GM12878 (cell line): ENCODE measurements at regions not wholly inside any gene's neighbourhood (a gene's known extent, or its start where the extent isn't known, plus 50 kb on each side); places are given as distances from the start of the nearest gene placed in this dataset.

ENCODE experiments used
- ATF7 ChIP-seq: fragments of 450-650 bp; IDR thresholded peaks from 2 replicates; pipeline ENCODE4 v1.6.1; 2016; ENCODE audit warnings: low read depth, mild to moderate bottlenecking
- CHD4 ChIP-seq: fragments of 200-600 bp; sonication (generic); IDR thresholded peaks from 2 replicates; pipeline ENCODE4 v1.6.1; 2016; ENCODE audit warnings: mild to moderate bottlenecking
- JUNB ChIP-seq: IDR thresholded peaks from 2 replicates; pipeline ENCODE4 v1.6.1; 2016; ENCODE audit warnings: antibody characterized with exemption, mild to moderate bottlenecking
- KAT2A ChIP-seq: conservative IDR thresholded peaks from 2 replicates; pipeline ENCODE4 v1.6.1; 2011; ENCODE audit warnings: low read depth, low read length; ENCODE audit not compliant: control insufficient read depth
- PRDM15 ChIP-seq: fragments of 450-650 bp; formaldehyde crosslinking; IDR thresholded peaks from 2 replicates; pipeline ENCODE4 v1.4.0; 2020; ENCODE audit warnings: mild to moderate bottlenecking, moderate library complexity
- RELA ChIP-seq: fragments of 450-650 bp; IDR thresholded peaks from 2 replicates; pipeline ENCODE4 v1.8.0; 2014; ENCODE audit warnings: borderline replicate concordance; ENCODE audit not compliant: partially characterized antibody
- SKIL ChIP-seq: fragments of 450-650 bp; IDR thresholded peaks from 2 replicates; pipeline ENCODE4 v1.6.1; 2017; ENCODE audit warnings: mild to moderate bottlenecking, low read depth, inconsistent platforms; ENCODE audit not compliant: poor library complexity, severe bottlenecking
- STAT1 ChIP-seq: fragments of 450-650 bp; conservative IDR thresholded peaks from 2 replicates; pipeline ENCODE4 v1.6.1; 2014; ENCODE audit warnings: antibody characterized with exemption, mild to moderate bottlenecking
- TCF3 ChIP-seq: IDR thresholded peaks from 2 replicates; pipeline ENCODE4 v1.6.1; 2012; ENCODE audit warnings: low read depth, mild to moderate bottlenecking, low read length, borderline replicate concordance; ENCODE audit not compliant: insufficient read depth
- TF ChIP-seq, protein P1 (sequence below): fragments of 450-650 bp; IDR thresholded peaks from 2 replicates; pipeline ENCODE4 v1.6.1; 2017; ENCODE audit warnings: mild to moderate bottlenecking, moderate library complexity
- TF ChIP-seq, protein P2 (sequence below): fragments of 450-650 bp; IDR thresholded peaks from 2 replicates; pipeline ENCODE4 v1.6.1; 2017; ENCODE audit warnings: mild to moderate bottlenecking

GRCh38 chr4:132123870-132124623 is 1025.0 kb upstream of the PCDH10 start (continued):
- TF ChIP-seq, protein P1, sequence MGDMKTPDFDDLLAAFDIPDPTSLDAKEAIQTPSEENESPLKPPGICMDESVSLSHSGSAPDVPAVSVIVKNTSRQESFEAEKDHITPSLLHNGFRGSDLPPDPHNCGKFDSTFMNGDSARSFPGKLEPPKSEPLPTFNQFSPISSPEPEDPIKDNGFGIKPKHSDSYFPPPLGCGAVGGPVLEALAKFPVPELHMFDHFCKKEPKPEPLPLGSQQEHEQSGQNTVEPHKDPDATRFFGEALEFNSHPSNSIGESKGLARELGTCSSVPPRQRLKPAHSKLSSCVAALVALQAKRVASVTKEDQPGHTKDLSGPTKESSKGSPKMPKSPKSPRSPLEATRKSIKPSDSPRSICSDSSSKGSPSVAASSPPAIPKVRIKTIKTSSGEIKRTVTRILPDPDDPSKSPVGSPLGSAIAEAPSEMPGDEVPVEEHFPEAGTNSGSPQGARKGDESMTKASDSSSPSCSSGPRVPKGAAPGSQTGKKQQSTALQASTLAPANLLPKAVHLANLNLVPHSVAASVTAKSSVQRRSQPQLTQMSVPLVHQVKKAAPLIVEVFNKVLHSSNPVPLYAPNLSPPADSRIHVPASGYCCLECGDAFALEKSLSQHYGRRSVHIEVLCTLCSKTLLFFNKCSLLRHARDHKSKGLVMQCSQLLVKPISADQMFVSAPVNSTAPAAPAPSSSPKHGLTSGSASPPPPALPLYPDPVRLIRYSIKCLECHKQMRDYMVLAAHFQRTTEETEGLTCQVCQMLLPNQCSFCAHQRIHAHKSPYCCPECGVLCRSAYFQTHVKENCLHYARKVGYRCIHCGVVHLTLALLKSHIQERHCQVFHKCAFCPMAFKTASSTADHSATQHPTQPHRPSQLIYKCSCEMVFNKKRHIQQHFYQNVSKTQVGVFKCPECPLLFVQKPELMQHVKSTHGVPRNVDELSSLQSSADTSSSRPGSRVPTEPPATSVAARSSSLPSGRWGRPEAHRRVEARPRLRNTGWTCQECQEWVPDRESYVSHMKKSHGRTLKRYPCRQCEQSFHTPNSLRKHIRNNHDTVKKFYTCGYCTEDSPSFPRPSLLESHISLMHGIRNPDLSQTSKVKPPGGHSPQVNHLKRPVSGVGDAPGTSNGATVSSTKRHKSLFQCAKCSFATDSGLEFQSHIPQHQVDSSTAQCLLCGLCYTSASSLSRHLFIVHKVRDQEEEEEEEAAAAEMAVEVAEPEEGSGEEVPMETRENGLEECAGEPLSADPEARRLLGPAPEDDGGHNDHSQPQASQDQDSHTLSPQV: no peak
- no peak for TF ChIP-seq PRDM15
- TF ChIP-seq RELA: peak; percentile 84
- peak; percentile 44; the same call in 1 of the 2 replicates for TF ChIP-seq ATF7
- no peak for TF ChIP-seq STAT1
- no peak for TF ChIP-seq CHD4
- TF ChIP-seq, protein P2, sequence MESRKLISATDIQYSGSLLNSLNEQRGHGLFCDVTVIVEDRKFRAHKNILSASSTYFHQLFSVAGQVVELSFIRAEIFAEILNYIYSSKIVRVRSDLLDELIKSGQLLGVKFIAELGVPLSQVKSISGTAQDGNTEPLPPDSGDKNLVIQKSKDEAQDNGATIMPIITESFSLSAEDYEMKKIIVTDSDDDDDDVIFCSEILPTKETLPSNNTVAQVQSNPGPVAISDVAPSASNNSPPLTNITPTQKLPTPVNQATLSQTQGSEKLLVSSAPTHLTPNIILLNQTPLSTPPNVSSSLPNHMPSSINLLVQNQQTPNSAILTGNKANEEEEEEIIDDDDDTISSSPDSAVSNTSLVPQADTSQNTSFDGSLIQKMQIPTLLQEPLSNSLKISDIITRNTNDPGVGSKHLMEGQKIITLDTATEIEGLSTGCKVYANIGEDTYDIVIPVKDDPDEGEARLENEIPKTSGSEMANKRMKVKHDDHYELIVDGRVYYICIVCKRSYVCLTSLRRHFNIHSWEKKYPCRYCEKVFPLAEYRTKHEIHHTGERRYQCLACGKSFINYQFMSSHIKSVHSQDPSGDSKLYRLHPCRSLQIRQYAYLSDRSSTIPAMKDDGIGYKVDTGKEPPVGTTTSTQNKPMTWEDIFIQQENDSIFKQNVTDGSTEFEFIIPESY: no peak
- TF ChIP-seq TCF3: no peak
- TF ChIP-seq SKIL: peak; percentile 19
- TF ChIP-seq KAT2A: no peak
- TF ChIP-seq JUNB: peak; percentile 72
